H9 (cell line): ENCODE measurements at regions not wholly inside any gene's neighbourhood (a gene's known extent, or its start where the extent isn't known, plus 50 kb on each side); places are given as distances from the start of the nearest gene placed in this dataset.
A peak's percentile ranks its signal among the peaks of the same experiment; 100 is the strongest.

Source experiments
- DNase-seq: peaks from one replicate; pipeline ENCODE4 v3.0.0-alpha.2; 2017
- H2AFZ ChIP-seq: one replicate; pipeline ENCODE4 v1.6.1; 2013; ENCODE audit warnings: mild to moderate bottlenecking, low read length, control low read depth, moderate library complexity
- H2AK5ac ChIP-seq: 2 replicates; pipeline ENCODE4 v1.6.1; 2013; ENCODE audit warnings: low read length, control low read depth, mixed read lengths; ENCODE audit not compliant: insufficient read length
- H2BK120ac ChIP-seq: one replicate; pipeline ENCODE4 v1.6.1; 2013; ENCODE audit warnings: low read depth, mild to moderate bottlenecking, low read length, control low read depth, inconsistent platforms; ENCODE audit not compliant: poor library complexity, severe bottlenecking
- H2BK12ac ChIP-seq: 2 replicates; pipeline ENCODE4 v1.6.1; 2013; ENCODE audit warnings: low read length, control low read depth, mixed read lengths, low read depth; ENCODE audit not compliant: insufficient read length
- H2BK15ac ChIP-seq: 2 replicates; pipeline ENCODE4 v1.6.1; 2013; ENCODE audit warnings: low read depth, low read length, control low read depth
- H2BK20ac ChIP-seq: one replicate; pipeline ENCODE4 v1.6.1; 2013; ENCODE audit warnings: low read depth, mild to moderate bottlenecking, low read length, control low read depth, inconsistent platforms; ENCODE audit not compliant: poor library complexity, severe bottlenecking
- H2BK5ac ChIP-seq: 2 replicates; pipeline ENCODE4 v1.6.1; 2013; ENCODE audit warnings: low read length, control low read depth, mixed read lengths; ENCODE audit not compliant: insufficient read length
- H3K14ac ChIP-seq: 2 replicates; pipeline ENCODE4 v1.6.1; 2013; ENCODE audit warnings: low read length, control low read depth; ENCODE audit not compliant: insufficient read depth
- H3K18ac ChIP-seq: 2 replicates; pipeline ENCODE4 v1.6.1; 2013; ENCODE audit warnings: low read depth, mild to moderate bottlenecking, mixed read lengths, low read length, control low read depth; ENCODE audit not compliant: insufficient read length
- H3K23ac ChIP-seq: 2 replicates; pipeline ENCODE4 v1.6.1; 2013; ENCODE audit warnings: low read length, control low read depth, mixed read lengths, low read depth; ENCODE audit not compliant: insufficient read length
- H3K23me2 ChIP-seq: 2 replicates; pipeline ENCODE4 v1.6.1; 2013; ENCODE audit warnings: low read depth, mild to moderate bottlenecking, mixed read lengths, low read length, control low read depth; ENCODE audit not compliant: insufficient read length, poor library complexity, severe bottlenecking
- H3K27ac ChIP-seq: 2 replicates; pipeline ENCODE4 v1.5.1; 2013; ENCODE audit warnings: low read length, control low read depth, mixed read lengths, low read depth; ENCODE audit not compliant: insufficient read length
- H3K27me3 ChIP-seq: 2 replicates; pipeline ENCODE4 v1.6.1; 2013; ENCODE audit warnings: low read length, control low read depth, inconsistent platforms; ENCODE audit not compliant: insufficient read depth
- H3K4ac ChIP-seq: 2 replicates; pipeline ENCODE4 v1.6.1; 2013; ENCODE audit warnings: low read depth, mild to moderate bottlenecking, control low read depth, inconsistent platforms, low read length, moderate library complexity
- H3K4me1 ChIP-seq: 2 replicates; pipeline ENCODE4 v1.6.1; 2013; ENCODE audit warnings: low read length, control low read depth, inconsistent platforms; ENCODE audit not compliant: insufficient read depth
- H3K4me2 ChIP-seq: 2 replicates; pipeline ENCODE4 v1.6.1; 2013; ENCODE audit warnings: low read length, control low read depth, mixed read lengths; ENCODE audit not compliant: insufficient read length, insufficient read depth
- H3K56ac ChIP-seq: 2 replicates; pipeline ENCODE4 v1.6.1; 2013; ENCODE audit warnings: low read depth, mild to moderate bottlenecking, mixed read lengths, low read length, control low read depth; ENCODE audit not compliant: insufficient read length
- H3K79me1 ChIP-seq: 2 replicates; pipeline ENCODE4 v1.6.1; 2013; ENCODE audit warnings: low read depth, mild to moderate bottlenecking, moderate library complexity, low read length, control low read depth, inconsistent platforms; ENCODE audit not compliant: insufficient read depth, poor library complexity, severe bottlenecking
- H3K79me2 ChIP-seq: 2 replicates; pipeline ENCODE4 v1.6.1; 2013; ENCODE audit warnings: low read length, control low read depth, inconsistent platforms; ENCODE audit not compliant: insufficient read depth
- H3K9ac ChIP-seq: 2 replicates; pipeline ENCODE4 v1.6.1; 2013; ENCODE audit warnings: low read length, control low read depth, mixed read lengths; ENCODE audit not compliant: insufficient read length; ENCODE audit errors: extremely low read depth
- H3K9me3 ChIP-seq: one replicate; pipeline ENCODE4 v1.6.1; 2013; ENCODE audit warnings: low read depth, low read length, inconsistent platforms; ENCODE audit not compliant: control insufficient read depth
- H3T11ph ChIP-seq: one replicate; pipeline ENCODE4 v1.6.1; 2013; ENCODE audit warnings: mild to moderate bottlenecking, low read length, control low read depth, inconsistent platforms
- H4K20me1 ChIP-seq: one replicate; pipeline ENCODE4 v1.6.1; 2013; ENCODE audit not compliant: control insufficient read depth, insufficient read length, insufficient read depth
- H4K5ac ChIP-seq: 2 replicates; pipeline ENCODE4 v1.6.1; 2013; ENCODE audit warnings: low read depth, mild to moderate bottlenecking, mixed read lengths, low read length, control low read depth; ENCODE audit not compliant: insufficient read length
- H4K8ac ChIP-seq: replicated peaks from 2 replicates; pipeline ENCODE4 v1.6.1; 2013; ENCODE audit warnings: low read length, control low read depth, mixed read lengths, low read depth; ENCODE audit not compliant: insufficient read length
- H4K91ac ChIP-seq: 2 replicates; pipeline ENCODE4 v1.6.1; 2013; ENCODE audit warnings: low read depth, mild to moderate bottlenecking, moderate library complexity, mixed read lengths, low read length, control low read depth; ENCODE audit not compliant: insufficient read length
- H3K27ac Mint-ChIP-seq, 3 experiments: 2 replicates in 2 of 3; 3 replicates in 1 of 3; pipeline ENCODE4 v1.8.0; 2020 to 2021; ENCODE audit warnings: mixed read lengths in 3 of 3, mild to moderate bottlenecking in 1 of 3, moderate library complexity in 1 of 3
- H3K27me3 Mint-ChIP-seq: 2 replicates; pipeline ENCODE4 v1.8.0; 2021; ENCODE audit warnings: low read depth, mild to moderate bottlenecking, moderate library complexity, mixed read lengths
- H3K36me3 Mint-ChIP-seq, 3 experiments: 2 replicates in 2 of 3; 3 replicates in 1 of 3; pipeline ENCODE4 v1.8.0; 2020 to 2021; ENCODE audit warnings: low read depth in 3 of 3, mixed read lengths in 3 of 3; ENCODE audit not compliant: insufficient read depth in 1 of 3
- H3K4me1 Mint-ChIP-seq, 2 experiments: 2 replicates each; pipeline ENCODE4 v1.8.0; 2020; ENCODE audit warnings: mixed read lengths in 2 of 2
- H3K4me3 Mint-ChIP-seq, 2 experiments: 2 replicates in 1 of 2; 3 replicates in 1 of 2; pipeline ENCODE4 v1.8.0; 2020 to 2021; ENCODE audit warnings: mild to moderate bottlenecking in 2 of 2, mixed read lengths in 2 of 2, moderate library complexity in 1 of 2
- H3K9me3 Mint-ChIP-seq, 2 experiments: 2 replicates in 1 of 2; 3 replicates in 1 of 2; pipeline ENCODE4 v1.8.0; 2020; ENCODE audit warnings: mild to moderate bottlenecking in 2 of 2, mixed read lengths in 2 of 2, moderate library complexity in 1 of 2
- CTCF ChIP-seq: fragments of 200-600 bp; sonication (generic); conservative IDR thresholded peaks from 3 replicates; pipeline ENCODE4 v1.8.0; 2021; ENCODE audit warnings: antibody characterized with exemption, mild to moderate bottlenecking
- WGBS: extraction: QIAGEN DNeasy Blood & Tissue Kit; methylation state at CpG from one replicate; pipeline ENCODE4 v1.1.7; 2013; ENCODE audit warnings: missing lambda C conversion rate, low lambda C conversion rate, mixed read lengths; ENCODE audit not compliant: insufficient read length; ENCODE audit errors: extremely low coverage; 5-methylcytosine and 5-hydroxymethylcytosine counted together

- Histone ChIP-seq H2BK12ac (no peak overlapping the region), H4K20me1 (no peaks in the 10 kb centered on the region), H3K23ac (no peak overlapping the region), H2BK15ac (no peak overlapping the region), H3K9me3 (no peaks in the 10 kb centered on the region), H4K8ac (no peak overlapping the region), H3K18ac (no peak overlapping the region), H3K27ac (no peak overlapping the region), H2BK5ac (no peak overlapping the region), H2AK5ac (no peak overlapping the region), H3K79me2 (no peaks in the 10 kb centered on the region), H3K79me1 (no peaks in the 10 kb centered on the region), H3K9ac (no peak overlapping the region), H3K56ac (no peak overlapping the region), H2AFZ (no peak overlapping the region), H3K4ac (no peak overlapping the region), H2BK120ac (no peak overlapping the region), H4K91ac (no peak overlapping the region), H4K5ac (no peak overlapping the region), H3K4me2 (no peak overlapping the region), H2BK20ac (no peak overlapping the region), H3K27me3 (no peaks in the 10 kb centered on the region), H3T11ph (no peak overlapping the region), H3K23me2 (no peaks in the 10 kb centered on the region), H3K4me1 (no peaks in the 10 kb centered on the region), H3K14ac (peak overlapping the region; percentile 72; the same call in 1 of the 2 replicates)
- Mint-ChIP-seq H3K27me3 (no peaks in the 10 kb centered on the region), H3K4me1 (peaks cover 9 to 15% of the 10 kb centered on the region in 2 experiments), H3K27ac (no peak overlapping the region), H3K4me3 (no peak overlapping the region), H3K36me3 (no peaks in the 10 kb centered on the region), H3K9me3 (peaks cover 0 to 4% of the 10 kb centered on the region in 2 experiments; a peak in 1 of 5 replicates)
- TF ChIP-seq CTCF, result no peak
- DNase-seq, result no peak
- no CpG with 5 or more reads among the region's 5 CpGs for WGBS
These were observed 474.3 kb upstream of the MGMT start for GRCh38 chr10:128992770-128993169.
